ENCODE measurements at regions not wholly inside any gene's neighbourhood (a gene's known extent, or its start where the extent isn't known, plus 50 kb on each side); places are given as distances from the start of the nearest gene placed in this dataset.
A peak's percentile ranks its signal among the peaks of the same experiment; 100 is the strongest.

DNA sequence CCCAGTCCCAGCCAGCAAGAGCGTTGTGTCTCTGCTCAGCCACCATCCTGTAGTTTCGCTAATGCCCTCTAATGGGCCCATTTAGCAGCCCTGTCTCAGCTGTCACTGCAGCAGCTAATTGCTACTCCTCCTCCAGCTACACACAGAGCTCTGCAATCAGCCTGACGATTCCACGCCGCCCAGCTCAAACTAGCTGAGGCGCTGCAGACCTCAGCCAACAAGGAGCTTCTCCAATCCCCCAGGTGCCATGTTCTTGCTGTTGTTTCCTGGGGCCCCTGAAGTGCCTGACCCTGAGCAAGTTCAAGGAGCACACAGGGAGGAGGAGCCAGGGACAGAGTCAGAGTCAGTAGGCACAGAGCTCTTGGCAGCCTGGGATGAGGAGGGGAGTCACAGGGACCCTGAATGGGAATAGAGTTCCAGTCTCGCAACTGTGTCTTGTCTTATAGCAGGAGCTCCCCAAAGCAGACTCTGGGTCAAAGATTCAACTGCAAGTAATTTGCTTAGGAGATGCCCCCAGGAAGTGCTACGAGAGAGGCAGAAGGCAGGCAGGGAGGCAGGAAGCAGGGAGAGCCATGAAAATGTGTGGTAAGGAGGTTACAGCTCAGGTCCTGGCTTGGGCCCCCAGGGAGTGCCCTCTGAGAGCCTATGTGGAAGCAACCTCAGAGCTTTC, 135.8 kb upstream of the UNC5B start:
- 2% methylated on average over 8 of the region's 8 CpGs for WGBS (ENCODE audit: insufficient coverage, low coverage, missing lambda C conversion rate)
- no peak for ATAC-seq
- Histone ChIP-seq H4K20me1 (replicated peaks; ENCODE audit: control insufficient read depth, insufficient read depth, low read length) (peaks cover 34% of the 10 kb centered on the region), H3K9me3 (replicated peaks; ENCODE audit: control insufficient read depth, insufficient read depth, low read depth, low read length) (no peaks in the 10 kb centered on the region), H3K79me2 (ENCODE audit: control insufficient read depth, insufficient read depth, low read length) (no peaks in the 10 kb centered on the region), H3K27me3 (ENCODE audit: control insufficient read depth in 2 of 2, insufficient read depth in 2 of 2, low read length in 2 of 2) (peaks cover 34 to 77% of the 10 kb centered on the region in 2 experiments), H2AFZ (ENCODE audit: low read depth, low read length) (no peak overlapping the region), H3K9me1 (ENCODE audit: control insufficient read depth, insufficient read depth, low read length) (no peaks in the 10 kb centered on the region), H3K27ac (ENCODE audit: extremely low read depth, low read depth, low read length) (no peak overlapping the region), H3K4me1 (replicated peaks in 1 of 2; ENCODE audit: control insufficient read depth in 2 of 2, insufficient read depth in 2 of 2, low read length in 2 of 2) (no peaks in the 10 kb centered on the region), H3K9ac (ENCODE audit: insufficient read depth in 1 of 2, low read depth in 2 of 2, low read length in 2 of 2) (0 out of 4 replicates have a peak overlapping the region, but pooled peaks of 1 of the 2 experiments have one; percentile 1), H3K36me3 (ENCODE audit: control insufficient read depth, insufficient read depth, low read length) (no peaks in the 10 kb centered on the region), H3K4me2 (ENCODE audit: insufficient read depth, low read length) (no peak overlapping the region), H3K4me3 (no peak overlapping the region)
- FAIRE-seq: no peak
- no TSS peak for BruUV-seq (replicated peaks)
- DNase-seq (ENCODE audit: extremely low read depth in 1 of 4, low spot score in 3 of 4): no peak
- POLR2A ChIA-PET: interaction anchor here (1.0 to 1.7 kb wide), 4 partner anchors 11 to 162 kb away, joined by 3 to 5 read pairs (median 4); no protein-coding TSS in a partner anchor
- in situ Hi-C loops (cut with MboI): no loop called here
- intact Hi-C loops (cut with micrococcal nuclease): no loop called here
- CTCF ChIA-PET (ENCODE audit: low intra/inter-chr PET ratio): no interaction called here
- no peak for TF ChIP-seq NFATC3 (IDR thresholded peaks at IDR 0.05)
- no peak for TF ChIP-seq SMAD3 (CRISPR knock-in tag; conservative IDR thresholded peaks at IDR 0.05)
- no peak for TF ChIP-seq VEZF1 (CRISPR knock-in tag; IDR thresholded peaks at IDR 0.05)
- TF ChIP-seq ZNF655 (CRISPR knock-in tag; IDR thresholded peaks at IDR 0.05): no peak
- no peak for TF ChIP-seq EP400 (IDR thresholded peaks at IDR 0.05)
- TF ChIP-seq MGA (IDR thresholded peaks at IDR 0.05): no peak
- no peak for TF ChIP-seq LARP7 (IDR thresholded peaks at IDR 0.05)
- TF ChIP-seq CBX8 (IDR thresholded peaks at IDR 0.05; ENCODE audit: borderline replicate concordance, extremely low read depth, low read depth, low read length, poor library complexity, severe bottlenecking): no peak

Data from K562 (cell line).